WI38 (cell line): ENCODE measurements at regions not wholly inside any gene's neighbourhood (a gene's known extent, or its start where the extent isn't known, plus 50 kb on each side); places are given as distances from the start of the nearest gene placed in this dataset.
A peak's percentile ranks its signal among the peaks of the same experiment; 100 is the strongest.

ENCODE experiments used
- H3K4me3 ChIP-seq: 2 replicates; pipeline ENCODE4 v1.5.1; 2011; ENCODE audit warnings: low read depth, mild to moderate bottlenecking, control low read depth, low read length
- TF ChIP-seq, protein P1 (sequence below): IDR thresholded peaks from 2 replicates; pipeline ENCODE4 v1.5.1; 2012; ENCODE audit warnings: low read depth, mild to moderate bottlenecking, control low read depth, low read length

DNA sequence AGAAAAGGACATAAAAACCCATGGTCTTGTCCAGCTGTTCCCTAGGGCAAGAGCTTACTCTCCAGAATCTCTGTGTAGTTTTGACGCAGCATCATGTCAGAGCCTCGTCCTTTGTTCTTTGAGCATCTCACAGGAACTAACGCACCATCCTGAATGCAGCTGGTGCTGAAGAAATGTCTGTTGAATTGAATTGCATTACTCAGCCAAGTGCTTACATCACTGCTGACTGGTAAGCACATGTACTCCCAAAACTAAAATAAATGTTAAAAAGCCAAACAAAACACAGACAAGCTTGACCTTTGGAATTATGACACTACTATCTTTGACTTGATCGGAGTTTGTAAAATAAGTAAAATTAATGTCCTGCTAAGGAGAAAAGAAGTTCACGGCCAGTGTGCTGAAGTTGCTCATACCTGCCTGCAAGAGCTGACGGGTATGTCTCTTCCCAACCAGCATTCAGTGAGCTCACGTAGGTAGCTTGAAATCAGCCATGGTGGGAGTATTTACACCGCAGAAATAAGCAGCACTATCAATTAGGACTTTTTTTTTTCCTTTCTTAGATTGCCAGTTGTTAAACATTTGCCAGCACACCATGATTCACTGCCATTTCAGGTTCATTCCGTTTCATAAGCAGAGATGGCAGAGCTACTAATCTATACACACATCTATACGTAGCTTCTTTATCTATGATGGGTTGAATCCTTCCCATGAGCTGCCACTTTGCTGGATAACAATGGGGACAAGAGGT, 310.6 kb upstream of the MSX2 start:
- TF ChIP-seq, protein P1, sequence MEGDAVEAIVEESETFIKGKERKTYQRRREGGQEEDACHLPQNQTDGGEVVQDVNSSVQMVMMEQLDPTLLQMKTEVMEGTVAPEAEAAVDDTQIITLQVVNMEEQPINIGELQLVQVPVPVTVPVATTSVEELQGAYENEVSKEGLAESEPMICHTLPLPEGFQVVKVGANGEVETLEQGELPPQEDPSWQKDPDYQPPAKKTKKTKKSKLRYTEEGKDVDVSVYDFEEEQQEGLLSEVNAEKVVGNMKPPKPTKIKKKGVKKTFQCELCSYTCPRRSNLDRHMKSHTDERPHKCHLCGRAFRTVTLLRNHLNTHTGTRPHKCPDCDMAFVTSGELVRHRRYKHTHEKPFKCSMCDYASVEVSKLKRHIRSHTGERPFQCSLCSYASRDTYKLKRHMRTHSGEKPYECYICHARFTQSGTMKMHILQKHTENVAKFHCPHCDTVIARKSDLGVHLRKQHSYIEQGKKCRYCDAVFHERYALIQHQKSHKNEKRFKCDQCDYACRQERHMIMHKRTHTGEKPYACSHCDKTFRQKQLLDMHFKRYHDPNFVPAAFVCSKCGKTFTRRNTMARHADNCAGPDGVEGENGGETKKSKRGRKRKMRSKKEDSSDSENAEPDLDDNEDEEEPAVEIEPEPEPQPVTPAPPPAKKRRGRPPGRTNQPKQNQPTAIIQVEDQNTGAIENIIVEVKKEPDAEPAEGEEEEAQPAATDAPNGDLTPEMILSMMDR, result no peak
- no peak overlapping the region for H3K4me3 ChIP-seq

DNA sequence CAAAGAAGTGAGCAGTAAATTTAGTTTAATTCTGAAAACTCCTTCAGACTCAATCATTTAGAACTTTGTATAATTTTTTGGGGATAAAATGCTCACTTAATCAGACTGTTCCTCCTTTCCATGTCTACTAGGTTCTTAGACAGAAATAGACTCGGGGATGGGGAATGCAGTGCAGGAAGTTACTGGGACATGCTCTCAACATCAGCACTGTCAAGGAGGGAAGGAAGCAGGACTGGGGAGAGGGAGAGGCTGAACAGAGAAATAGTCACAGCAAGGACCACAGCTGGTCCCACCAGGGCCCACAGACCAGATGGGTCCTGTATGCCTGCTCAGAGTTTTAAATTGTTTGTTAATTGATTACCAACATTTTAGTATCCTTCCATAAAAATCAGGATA, 310.1 kb upstream of the MSX2 start:
- H3K4me3 ChIP-seq, result no peak overlapping the region
- TF ChIP-seq, protein P1, result no peak

DNA sequence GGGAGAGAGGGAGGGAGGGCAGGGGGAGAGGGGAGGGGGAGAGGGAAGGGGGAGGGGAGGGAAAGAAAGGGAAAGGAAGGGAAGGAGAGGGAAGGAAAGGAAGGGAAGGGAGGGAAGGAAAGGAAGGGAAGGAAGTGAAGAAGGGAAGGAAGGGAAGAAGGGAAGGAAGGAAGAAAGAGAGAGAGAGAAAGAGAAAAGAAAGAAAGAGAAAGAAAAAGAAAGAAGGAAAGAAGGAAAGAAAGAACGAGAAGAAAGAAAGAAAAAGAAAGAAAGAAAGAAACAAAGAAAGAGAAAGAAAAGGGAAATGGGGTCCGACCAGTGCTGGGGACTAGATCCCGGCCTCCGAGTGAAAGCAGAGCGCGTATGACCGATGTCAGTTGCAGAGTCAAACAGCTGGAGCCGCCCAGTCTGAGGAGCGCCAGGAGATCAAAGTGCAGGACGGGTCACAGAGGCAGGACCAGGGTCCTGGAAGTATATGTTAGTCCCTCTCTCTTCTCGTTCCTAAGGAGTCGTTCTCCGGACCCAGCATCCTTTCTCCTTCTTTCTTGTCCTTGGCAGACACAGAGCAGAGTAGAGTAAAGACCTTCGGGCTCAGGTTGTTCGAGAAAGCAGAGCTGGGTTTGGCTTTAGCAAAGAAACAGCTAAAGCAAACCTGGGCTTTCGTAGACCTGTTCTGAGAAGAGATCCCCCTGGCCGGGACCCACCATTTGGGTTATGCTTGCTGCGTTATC, 305.4 kb upstream of the MSX2 start:
- H3K4me3 ChIP-seq, result peak overlapping the region; percentile 43
- TF ChIP-seq, protein P1, result no peak

DNA sequence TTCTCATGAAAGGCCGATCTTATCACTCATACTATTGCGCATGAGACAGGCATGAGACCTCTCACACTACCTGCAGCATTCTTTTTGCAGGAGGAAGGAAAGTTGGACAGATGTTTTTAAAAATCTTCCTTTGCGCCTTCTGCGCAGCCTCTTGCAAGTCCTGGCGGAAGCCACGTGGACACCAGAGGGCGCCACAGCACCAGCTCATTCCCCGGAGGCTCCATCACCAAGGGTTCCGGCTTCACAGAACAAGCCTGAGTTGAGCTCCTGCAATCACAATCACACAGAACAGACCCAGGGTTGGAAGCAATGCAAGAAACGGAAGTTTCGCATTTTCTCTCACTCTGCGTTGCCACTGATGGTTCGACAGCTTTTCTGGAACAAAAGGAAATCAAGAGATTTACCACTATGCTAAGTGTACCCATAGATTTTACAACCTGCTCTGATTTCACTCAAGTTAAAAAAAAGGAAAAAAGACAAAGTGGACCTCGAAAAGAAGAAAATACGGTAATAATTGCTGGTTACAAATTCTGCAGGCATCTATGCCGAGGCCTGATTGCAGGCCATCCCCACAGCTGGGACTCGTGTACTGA, 304.7 kb upstream of the MSX2 start:
- H3K4me3 ChIP-seq, result peak overlapping the region; percentile 43
- TF ChIP-seq, protein P1, result peak; percentile 77

DNA sequence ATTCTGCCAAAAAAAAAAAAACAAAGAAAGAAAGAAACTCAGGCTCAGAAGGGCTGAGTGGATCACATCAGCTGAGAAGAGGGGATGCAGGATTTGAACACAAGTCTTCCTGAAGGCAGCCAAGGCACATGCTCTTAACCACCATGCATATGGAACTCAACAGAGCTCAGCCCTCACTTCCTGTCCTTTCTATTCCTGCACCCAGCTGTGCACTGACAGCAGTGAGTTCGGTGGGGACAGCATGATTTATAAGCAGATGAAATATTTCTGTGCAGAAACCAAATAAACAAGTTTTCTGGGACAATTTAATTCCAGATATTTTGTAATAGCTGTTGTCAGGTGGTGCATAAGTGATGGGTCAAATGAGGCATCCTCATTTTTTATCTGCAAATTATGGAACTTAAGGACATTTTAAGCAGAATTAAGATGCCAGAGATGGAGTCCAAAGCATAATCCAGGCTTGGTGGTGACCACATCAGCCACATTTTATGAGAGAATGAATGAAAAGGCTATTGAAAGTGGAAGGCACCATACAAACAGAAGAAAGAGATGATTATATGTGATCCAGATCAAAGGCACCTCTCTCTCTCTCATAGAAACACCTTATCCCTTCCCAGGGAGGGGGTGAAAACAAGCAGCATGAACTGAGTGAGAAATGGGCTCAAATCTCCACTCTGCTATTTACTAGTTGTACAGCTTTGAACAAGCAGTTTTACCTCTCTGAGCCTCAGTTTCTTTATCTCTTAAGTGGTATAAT, 303.6 kb upstream of the MSX2 start:
- TF ChIP-seq, protein P1, result no peak
- no peak overlapping the region for H3K4me3 ChIP-seq

DNA sequence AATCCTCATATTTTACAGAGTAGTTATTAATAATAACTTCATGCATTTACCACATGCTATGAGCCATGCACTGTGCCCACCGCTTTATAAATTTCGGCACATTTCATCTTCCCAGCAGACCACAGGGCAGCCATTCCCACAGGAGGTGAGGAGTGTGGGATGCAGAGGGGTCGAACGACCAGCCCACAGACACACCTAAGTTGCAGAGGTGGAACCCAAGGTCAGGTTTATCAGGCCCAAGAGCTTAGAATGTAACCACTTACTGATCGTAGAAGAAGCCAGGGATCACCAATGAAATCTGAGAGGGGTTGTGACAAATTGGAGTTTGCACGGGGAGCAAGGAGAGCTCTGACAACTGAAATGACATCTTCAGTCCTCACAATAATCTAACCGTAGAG, 303.0 kb upstream of the MSX2 start:
- no peak overlapping the region for H3K4me3 ChIP-seq
- TF ChIP-seq, protein P1, result no peak
